Right cardiac atrium (tissue), 5 donors: ENCODE measurements at regions not wholly inside any gene's neighbourhood (a gene's known extent, or its start where the extent isn't known, plus 50 kb on each side); places are given as distances from the start of the nearest gene placed in this dataset.

Source experiments
- ATAC-seq, 2 donors: fragments of 200-7000 bp; cut with Tn5 transposase; one replicate each; pipeline versions ENCODE4 v1.8.0 to v1.9.1; 2020; ENCODE audit warnings: moderate library complexity in 2 of 2, mild to moderate bottlenecking in 1 of 2
- DNase-seq, 3 donors: peaks; one replicate each; pipeline ENCODE4 v3.0.0-alpha.2; 2020
- H3K27ac ChIP-seq: one replicate; pipeline ENCODE4 v1.5.1; 2013; ENCODE audit warnings: mild to moderate bottlenecking, low read length, control low read depth, moderate library complexity
- H3K27me3 ChIP-seq: one replicate; pipeline ENCODE4 v1.6.1; 2013; ENCODE audit not compliant: control insufficient read depth, insufficient read depth
- H3K4me1 ChIP-seq: one replicate; pipeline ENCODE4 v1.6.1; 2013; ENCODE audit warnings: low read length; ENCODE audit not compliant: control insufficient read depth, insufficient read depth
- H3K4me3 ChIP-seq: one replicate; pipeline ENCODE4 v1.5.1; 2013; ENCODE audit warnings: low read length, control low read depth
- H3K9me3 ChIP-seq: one replicate; pipeline ENCODE4 v1.6.1; 2013; ENCODE audit warnings: low read length; ENCODE audit not compliant: control insufficient read depth
- WGBS: extraction: QIAGEN DNeasy Blood & Tissue Kit; methylation state at CpG from one replicate; pipeline ENCODE4 v1.1.7; 2013; 5-methylcytosine and 5-hydroxymethylcytosine counted together
- intact Hi-C, 4 donors: fragments of 100-400 bp; cut with DNase I; formaldehyde crosslinking; loops; one replicate each; pipeline versions ENCODE4 v1.11.0 to v1.14.0; 2022 to 2023
- donor health status: healthy with polysubstance abuse.
- donor health status: DM: no; HTN: yes; CAD: no.
- donor health status: DM: no; HTN: no; CAD: no.
- donor health status: DM: no; HTN: yes; CAD: no; lungs with severe emphysema.
- donor health status: DM: yes; HTN: yes; CAD: no.

DNA sequence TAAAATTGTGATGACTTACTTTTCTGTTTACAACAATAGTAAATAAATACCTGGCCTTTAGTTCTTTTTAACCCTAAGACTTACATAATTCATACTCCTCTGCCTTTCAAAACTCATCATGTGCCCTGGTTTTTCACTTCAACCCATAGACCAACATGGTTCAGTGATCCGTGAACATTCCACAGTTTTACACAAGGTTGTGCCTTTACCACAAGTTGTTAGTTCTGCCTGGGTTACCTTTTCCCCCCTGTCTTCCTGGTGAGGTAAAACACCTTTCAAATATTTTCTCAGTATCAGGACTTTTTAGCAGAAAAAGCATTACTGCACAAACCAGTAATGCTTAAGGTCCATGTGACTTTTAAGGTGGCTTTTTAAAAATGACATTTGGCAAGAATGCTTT, 1466.4 kb downstream of the PLA2G4A start:
- H3K9me3 ChIP-seq, result no peaks in the 10 kb centered on the region
- intact Hi-C loops, result no loop called here
- H3K4me3 ChIP-seq, result no peak overlapping the region
- H3K27ac ChIP-seq, result no peak overlapping the region
- DNase-seq, result no peak
- H3K4me1 ChIP-seq, result no peaks in the 10 kb centered on the region
- 86% methylated on average over 1 of the region's 1 CpG for WGBS
- ATAC-seq, result no peak
- H3K27me3 ChIP-seq, result no peaks in the 10 kb centered on the region

GRCh38 chr1:188302746-188303145, 1474.0 kb downstream of the PLA2G4A start:
- H3K4me1 ChIP-seq, result no peaks in the 10 kb centered on the region
- DNase-seq (no peak), ATAC-seq (no peak)
- WGBS, result 82% methylated on average over 5 of the region's 5 CpGs
- intact Hi-C loops, result no loop called here
- H3K27me3 ChIP-seq, result no peaks in the 10 kb centered on the region
- no peaks in the 10 kb centered on the region for H3K9me3 ChIP-seq
- no peak overlapping the region for H3K4me3 ChIP-seq
- H3K27ac ChIP-seq, result no peak overlapping the region

DNA sequence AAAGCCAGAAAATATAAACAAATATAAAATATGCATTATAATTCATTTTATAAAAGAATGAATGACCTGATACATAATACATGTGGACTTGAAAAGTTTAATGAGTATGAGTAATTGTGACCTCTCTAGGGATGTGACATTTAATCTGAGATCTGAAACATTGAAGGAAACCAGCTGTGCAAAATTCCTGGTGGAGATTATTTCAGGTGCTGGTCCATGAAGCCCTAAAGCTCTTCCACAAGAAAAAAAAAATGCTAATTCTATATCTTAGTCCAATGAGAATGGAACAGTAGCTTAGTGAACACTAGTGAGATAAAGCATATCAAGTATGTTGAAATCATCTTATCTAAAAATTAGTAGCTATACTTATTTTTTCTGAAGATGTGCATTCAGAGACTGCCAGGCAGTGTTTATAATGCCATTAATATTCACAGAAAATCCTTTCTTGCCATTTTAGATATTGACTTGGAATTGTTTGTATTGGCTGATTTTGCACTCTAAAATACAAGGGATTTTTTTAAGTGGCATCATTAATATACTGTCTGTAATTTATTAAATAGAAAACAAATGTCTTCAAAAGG, 1485.9 kb downstream of the PLA2G4A start:
- ATAC-seq, result no peak

GRCh38 chr1:188317894-188318293, 1489.1 kb downstream of the PLA2G4A start:
- DNase-seq, result no peak
- Histone ChIP-seq H3K4me3 (no peak overlapping the region), H3K27ac (no peak overlapping the region), H3K4me1 (no peaks in the 10 kb centered on the region), H3K9me3 (no peaks in the 10 kb centered on the region), H3K27me3 (no peaks in the 10 kb centered on the region)
- no peak for ATAC-seq
- intact Hi-C loops, result no loop called here

More for the DNA sequence above, 1485.9 kb downstream of the PLA2G4A start:
- DNase-seq, result no peak
- intact Hi-C loops, result no loop called here
- H3K27ac ChIP-seq, result no peak overlapping the region
- H3K27me3 ChIP-seq, result no peaks in the 10 kb centered on the region
- no peaks in the 10 kb centered on the region for H3K4me1 ChIP-seq
- H3K4me3 ChIP-seq, result no peak overlapping the region
- H3K9me3 ChIP-seq, result no peaks in the 10 kb centered on the region

- 80% methylated on average over 3 of the region's 3 CpGs for WGBS
- Histone ChIP-seq H3K27me3 (no peaks in the 10 kb centered on the region), H3K27ac (no peak overlapping the region), H3K9me3 (no peaks in the 10 kb centered on the region), H3K4me1 (no peaks in the 10 kb centered on the region), H3K4me3 (no peak overlapping the region)
- no peak for DNase-seq
- ATAC-seq, result no peak
- intact Hi-C loops, result no loop called here
Measured at GRCh38 chr1:188325211-188325610, 1496.5 kb downstream of the PLA2G4A start.

DNA sequence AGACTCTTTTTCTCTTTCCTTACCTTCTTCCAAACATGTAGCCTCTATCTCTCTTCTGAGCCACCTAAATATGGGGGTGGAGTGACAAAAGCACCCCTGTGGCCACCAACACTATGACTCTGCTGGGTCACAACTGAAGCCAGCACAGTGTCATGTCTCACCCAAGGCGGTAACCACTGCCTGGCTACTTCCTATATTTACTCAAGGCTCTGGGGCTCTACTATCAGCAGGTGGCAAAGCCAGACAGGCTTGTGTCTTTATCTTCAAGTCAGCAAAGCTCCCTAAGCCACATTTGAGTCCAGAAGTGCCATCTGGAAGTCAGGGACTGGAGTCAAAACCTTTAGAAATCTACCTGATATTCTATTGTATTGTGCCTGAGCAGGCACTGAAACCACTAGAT, 1515.2 kb downstream of the PLA2G4A start:
- WGBS, result 73% methylated on average over 1 of the region's 1 CpG
- DNase-seq (no peak), ATAC-seq (no peak)
- Histone ChIP-seq H3K4me1 (no peaks in the 10 kb centered on the region), H3K4me3 (no peak overlapping the region), H3K27me3 (no peaks in the 10 kb centered on the region), H3K27ac (no peak overlapping the region), H3K9me3 (no peaks in the 10 kb centered on the region)
- intact Hi-C loops, result no loop called here

- intact Hi-C loops, result no loop called here
- ATAC-seq (no peak), DNase-seq (no peak)
- Histone ChIP-seq H3K27ac (no peak overlapping the region), H3K4me1 (no peaks in the 10 kb centered on the region), H3K4me3 (no peak overlapping the region), H3K27me3 (no peaks in the 10 kb centered on the region), H3K9me3 (no peaks in the 10 kb centered on the region)
- WGBS, result 96% methylated on average over 2 of the region's 2 CpGs
Measured at GRCh38 chr1:188350104-188350503, 1521.4 kb downstream of the PLA2G4A start.

DNA sequence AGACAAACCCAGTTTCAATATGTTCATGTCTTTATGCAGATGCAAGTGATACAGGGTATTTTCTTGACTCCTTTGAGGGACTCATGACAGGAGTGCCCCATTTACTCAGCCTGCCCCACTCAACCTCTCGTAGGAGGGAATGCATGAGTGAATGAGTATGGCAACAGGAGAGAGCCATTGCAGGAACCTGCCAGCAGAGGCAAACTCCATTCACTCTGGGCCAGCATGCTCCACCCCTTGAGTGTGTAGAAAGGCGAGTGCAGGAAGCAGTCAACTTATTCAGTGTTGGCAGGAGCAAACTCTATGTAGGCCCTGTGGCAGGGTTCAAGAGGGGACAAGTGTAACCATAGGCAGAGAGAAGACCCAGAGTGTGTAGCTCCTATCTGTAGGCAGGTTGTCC, 1526.3 kb downstream of the PLA2G4A start:
- no peaks in the 10 kb centered on the region for H3K4me1 ChIP-seq
- no peaks in the 10 kb centered on the region for H3K27me3 ChIP-seq
- intact Hi-C loops, result no loop called here
- no peak for ATAC-seq
- H3K4me3 ChIP-seq, result no peak overlapping the region
- H3K9me3 ChIP-seq, result no peaks in the 10 kb centered on the region
- 76% methylated on average over 2 of the region's 2 CpGs for WGBS
- no peak for DNase-seq
- no peak overlapping the region for H3K27ac ChIP-seq

DNA sequence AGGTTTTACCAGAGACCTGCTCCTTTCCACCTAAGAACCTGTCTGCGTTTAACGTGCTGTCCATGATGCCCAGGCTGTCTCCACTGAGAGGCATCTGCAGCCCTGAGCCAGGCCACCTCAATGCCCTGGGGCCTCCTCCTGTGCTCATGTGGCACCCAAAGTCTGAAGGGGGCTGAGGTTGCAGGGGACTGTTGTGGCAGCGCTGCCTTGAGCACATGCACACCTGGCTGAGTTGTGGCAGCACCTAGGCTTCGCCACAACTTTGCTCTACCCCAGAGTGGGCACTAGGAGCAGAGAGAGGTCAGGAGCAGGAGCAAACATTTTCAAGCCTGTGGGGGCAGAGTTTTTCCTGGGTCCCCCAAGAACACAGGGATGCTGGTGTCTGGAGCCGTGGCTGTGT, 1527.1 kb downstream of the PLA2G4A start:
- no peaks in the 10 kb centered on the region for H3K27me3 ChIP-seq
- 79% methylated on average over 5 of the region's 5 CpGs for WGBS
- H3K9me3 ChIP-seq, result no peaks in the 10 kb centered on the region
- H3K4me3 ChIP-seq, result no peak overlapping the region
- no peak for DNase-seq
- intact Hi-C loops, result no loop called here
- no peak overlapping the region for H3K27ac ChIP-seq
- H3K4me1 ChIP-seq, result no peaks in the 10 kb centered on the region
- no peak for ATAC-seq

DNA sequence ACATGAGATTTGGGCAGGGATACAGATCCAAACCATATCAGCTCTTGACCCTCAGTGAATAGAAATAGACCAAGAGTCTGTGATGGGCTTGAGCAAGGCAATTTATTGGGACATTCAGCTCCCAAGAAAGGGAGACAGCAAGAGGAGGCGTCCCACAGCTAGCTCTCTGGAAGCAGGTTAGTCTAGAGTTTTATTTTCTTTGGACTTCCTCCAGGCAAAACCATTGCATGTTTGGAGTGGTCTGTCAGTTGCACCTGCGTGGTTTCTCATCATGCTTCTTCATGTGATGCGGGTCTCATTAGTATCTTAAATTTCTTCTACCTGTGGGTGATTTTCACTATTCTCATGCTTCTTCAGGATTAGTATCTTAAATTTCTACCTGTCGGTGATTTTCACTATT, 1530.6 kb downstream of the PLA2G4A start:
- Histone ChIP-seq H3K4me1 (no peaks in the 10 kb centered on the region), H3K9me3 (no peaks in the 10 kb centered on the region), H3K27me3 (no peaks in the 10 kb centered on the region), H3K4me3 (no peak overlapping the region), H3K27ac (no peak overlapping the region)
- ATAC-seq (no peak), DNase-seq (no peak)
- intact Hi-C loops, result no loop called here
- 89% methylated on average over 4 of the region's 4 CpGs for WGBS

DNA sequence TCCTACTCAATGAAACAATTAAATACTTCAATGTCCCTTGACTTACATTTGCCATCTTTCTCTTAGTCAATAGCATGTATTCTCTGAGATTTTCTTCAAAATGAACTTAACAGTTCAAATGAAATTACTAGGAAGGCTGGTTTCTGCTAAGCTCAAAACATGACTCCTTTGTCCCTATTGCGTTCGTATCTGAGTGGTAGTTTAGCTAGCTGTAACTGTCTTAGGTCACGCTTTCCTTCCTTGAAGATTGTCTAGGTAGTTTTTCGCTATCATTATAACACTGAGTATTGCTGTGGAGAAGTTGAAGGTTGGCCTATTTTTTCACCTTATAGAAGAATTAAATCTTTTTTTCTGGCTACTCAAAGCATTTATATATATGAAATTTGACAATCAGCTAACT, 1535.2 kb downstream of the PLA2G4A start:
- no peak for DNase-seq
- 92% methylated on average over 4 of the region's 4 CpGs for WGBS
- no peak overlapping the region for H3K4me3 ChIP-seq
- ATAC-seq, result no peak
- intact Hi-C loops, result no loop called here
- no peaks in the 10 kb centered on the region for H3K4me1 ChIP-seq
- no peak overlapping the region for H3K27ac ChIP-seq
- no peaks in the 10 kb centered on the region for H3K27me3 ChIP-seq
- no peaks in the 10 kb centered on the region for H3K9me3 ChIP-seq

DNA sequence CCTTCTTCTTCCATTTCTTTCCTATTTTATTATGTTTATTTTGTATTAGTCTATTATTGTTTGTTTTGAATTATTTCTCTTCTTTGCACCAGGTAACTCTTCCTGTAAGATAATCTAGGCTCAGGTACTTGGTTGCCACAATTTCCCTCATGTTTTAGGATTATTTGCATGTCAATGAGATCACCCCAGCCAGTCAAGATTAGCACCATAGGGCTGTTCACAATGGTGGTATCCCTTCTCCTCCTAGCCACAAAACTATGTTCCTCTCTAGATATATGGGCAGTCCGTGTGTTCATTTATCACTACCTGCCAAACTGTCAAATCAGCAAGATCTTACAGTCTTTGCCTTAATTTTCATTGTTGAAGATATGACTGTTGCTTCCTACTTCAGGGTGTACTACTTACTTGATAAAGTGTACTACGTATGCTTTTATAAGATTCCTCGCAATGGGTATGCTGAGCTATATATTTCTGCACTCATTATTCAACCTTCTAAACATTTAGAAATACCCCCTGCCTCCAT, 1536.2 kb downstream of the PLA2G4A start:
- no peaks in the 10 kb centered on the region for H3K27me3 ChIP-seq
- H3K4me3 ChIP-seq, result no peak overlapping the region
- intact Hi-C loops, result no loop called here
- no peak overlapping the region for H3K27ac ChIP-seq
- ATAC-seq, result no peak
- DNase-seq, result no peak
- 78% methylated on average over 3 of the region's 3 CpGs for WGBS
- H3K9me3 ChIP-seq, result no peaks in the 10 kb centered on the region
- H3K4me1 ChIP-seq, result no peaks in the 10 kb centered on the region
